NB4 (cell line): ENCODE measurements at regions not wholly inside any gene's neighbourhood (a gene's known extent, or its start where the extent isn't known, plus 50 kb on each side); places are given as distances from the start of the nearest gene placed in this dataset.

Experiments used
- MYC ChIP-seq: IDR thresholded peaks from 2 replicates; pipeline ENCODE4 v1.6.1; 2011; ENCODE audit warnings: low read depth, low read length
- POLR2A ChIP-seq: IDR thresholded peaks from 2 replicates; pipeline ENCODE4 v1.6.1; 2011; ENCODE audit warnings: mild to moderate bottlenecking; ENCODE audit not compliant: insufficient read length; ENCODE audit errors: extremely low read depth
- TF ChIP-seq, protein P1 (sequence below): IDR thresholded peaks from one replicate; pipeline ENCODE4 v1.5.1; 2012; ENCODE audit warnings: low read depth, low read length
- TF ChIP-seq, protein P2 (sequence below): IDR thresholded peaks from 2 replicates; pipeline ENCODE4 v1.6.1; 2011; ENCODE audit warnings: low read depth, low read length

DNA sequence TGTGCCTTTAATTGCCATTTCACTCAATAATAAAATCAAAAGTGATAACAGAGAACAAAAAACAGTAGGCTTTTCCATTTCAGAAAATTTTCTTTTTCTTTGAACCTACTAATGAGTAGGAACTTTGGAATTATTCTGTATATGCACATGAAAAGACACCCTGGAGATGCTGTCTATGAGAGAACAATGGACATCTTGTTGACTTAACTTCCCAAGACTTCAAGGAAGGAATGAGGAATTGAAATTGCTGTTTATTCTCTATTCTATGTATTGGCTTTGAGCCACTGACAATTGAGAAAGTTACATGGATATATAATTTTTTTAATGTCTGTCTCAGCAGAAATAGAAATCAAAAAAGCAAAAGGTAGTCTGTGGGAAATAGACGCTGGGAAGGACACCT lies 98.6 kb upstream of the PCSK2 start:
- TF ChIP-seq, protein P1, sequence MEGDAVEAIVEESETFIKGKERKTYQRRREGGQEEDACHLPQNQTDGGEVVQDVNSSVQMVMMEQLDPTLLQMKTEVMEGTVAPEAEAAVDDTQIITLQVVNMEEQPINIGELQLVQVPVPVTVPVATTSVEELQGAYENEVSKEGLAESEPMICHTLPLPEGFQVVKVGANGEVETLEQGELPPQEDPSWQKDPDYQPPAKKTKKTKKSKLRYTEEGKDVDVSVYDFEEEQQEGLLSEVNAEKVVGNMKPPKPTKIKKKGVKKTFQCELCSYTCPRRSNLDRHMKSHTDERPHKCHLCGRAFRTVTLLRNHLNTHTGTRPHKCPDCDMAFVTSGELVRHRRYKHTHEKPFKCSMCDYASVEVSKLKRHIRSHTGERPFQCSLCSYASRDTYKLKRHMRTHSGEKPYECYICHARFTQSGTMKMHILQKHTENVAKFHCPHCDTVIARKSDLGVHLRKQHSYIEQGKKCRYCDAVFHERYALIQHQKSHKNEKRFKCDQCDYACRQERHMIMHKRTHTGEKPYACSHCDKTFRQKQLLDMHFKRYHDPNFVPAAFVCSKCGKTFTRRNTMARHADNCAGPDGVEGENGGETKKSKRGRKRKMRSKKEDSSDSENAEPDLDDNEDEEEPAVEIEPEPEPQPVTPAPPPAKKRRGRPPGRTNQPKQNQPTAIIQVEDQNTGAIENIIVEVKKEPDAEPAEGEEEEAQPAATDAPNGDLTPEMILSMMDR, result no peak
- TF ChIP-seq, protein P2, sequence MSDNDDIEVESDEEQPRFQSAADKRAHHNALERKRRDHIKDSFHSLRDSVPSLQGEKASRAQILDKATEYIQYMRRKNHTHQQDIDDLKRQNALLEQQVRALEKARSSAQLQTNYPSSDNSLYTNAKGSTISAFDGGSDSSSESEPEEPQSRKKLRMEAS, result no peak
- no peak for TF ChIP-seq POLR2A
- TF ChIP-seq MYC, result no peak
